ENCODE measurements at regions not wholly inside any gene's neighbourhood (a gene's known extent, or its start where the extent isn't known, plus 50 kb on each side); places are given as distances from the start of the nearest gene placed in this dataset.

DNA sequence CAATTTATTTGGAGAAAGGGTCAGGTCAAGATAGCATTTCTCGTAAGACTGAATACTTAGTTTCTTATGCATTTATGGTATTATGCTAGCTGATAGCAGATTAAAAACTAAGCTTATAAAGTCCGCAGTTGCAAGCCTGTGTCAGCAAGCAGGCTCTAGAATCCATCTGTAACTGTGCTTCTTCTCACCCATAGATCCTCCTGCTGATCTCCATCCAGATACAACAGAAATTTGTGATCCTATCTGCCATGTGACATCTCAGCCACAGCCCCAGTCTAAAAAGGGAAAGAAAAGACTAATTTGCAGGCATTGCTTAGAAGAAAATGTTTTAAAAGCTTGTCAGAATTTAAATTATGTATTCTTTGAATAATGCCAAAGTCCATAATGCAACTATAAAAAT, 265.4 kb upstream of the CCDC54 start:
- H3K4me3 ChIP-seq (ENCODE audit: low read depth, low read length), result no peak overlapping the region
- no peak for TF ChIP-seq CTCF (conservative IDR thresholded peaks at IDR 0.05; ENCODE audit: low read depth, low read length)
- no peak for DNase-seq (ENCODE audit: low read depth)

GRCh38 chr3:107112356-107112755, 264.9 kb upstream of the CCDC54 start:
- H3K4me3 ChIP-seq (ENCODE audit: low read depth, low read length), result no peak overlapping the region
- no peak for TF ChIP-seq CTCF (conservative IDR thresholded peaks at IDR 0.05; ENCODE audit: low read depth, low read length)
- no peak for DNase-seq (ENCODE audit: low read depth)

- H3K4me3 ChIP-seq (ENCODE audit: low read depth, low read length), result no peak overlapping the region
- no peak for TF ChIP-seq CTCF (conservative IDR thresholded peaks at IDR 0.05; ENCODE audit: low read depth, low read length)
- DNase-seq (ENCODE audit: low read depth), result no peak
Observed at GRCh38 chr3:107116251-107116650, 261.0 kb upstream of the CCDC54 start.

- TF ChIP-seq CTCF (conservative IDR thresholded peaks at IDR 0.05; ENCODE audit: low read depth, low read length), result no peak
Observed at GRCh38 chr3:107117156-107117555, 260.1 kb upstream of the CCDC54 start.

DNA sequence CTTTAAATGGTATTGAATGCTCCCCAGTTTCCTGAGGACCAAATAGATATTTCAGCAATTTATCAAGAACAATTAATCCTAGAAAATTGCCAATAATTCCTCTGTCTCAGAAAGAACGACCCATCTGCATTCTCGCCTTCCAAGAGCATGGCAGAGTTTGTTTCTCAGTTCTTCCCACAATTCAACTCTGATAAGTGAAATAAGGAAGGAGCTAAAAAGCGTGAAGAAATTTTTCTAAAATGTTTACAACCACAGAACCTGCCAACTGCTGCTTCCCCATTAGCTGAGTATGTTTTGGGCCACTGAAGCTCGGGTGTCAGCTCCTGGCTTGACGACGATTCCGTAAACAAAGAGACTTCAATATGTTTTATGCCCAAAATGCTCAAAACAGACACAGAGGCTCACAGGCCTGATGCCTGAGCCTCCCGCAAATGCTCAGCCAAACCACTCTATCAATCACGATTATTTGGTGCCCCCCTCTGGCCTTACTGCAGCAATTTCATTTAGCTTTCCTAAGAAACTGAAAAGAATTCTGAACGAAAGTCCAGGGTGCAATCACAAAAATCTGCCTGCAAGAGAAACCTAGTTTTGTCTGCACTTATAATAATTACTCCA, 259.2 kb upstream of the CCDC54 start:
- H3K4me3 ChIP-seq (ENCODE audit: low read depth, low read length), result no peak overlapping the region
- peak; percentile 68 for TF ChIP-seq CTCF (conservative IDR thresholded peaks at IDR 0.05; ENCODE audit: low read depth, low read length)
- DNase-seq (ENCODE audit: low read depth), result peak; percentile 3

More at GRCh38 chr3:107117156-107117555, 260.1 kb upstream of the CCDC54 start:
- no peak for DNase-seq (ENCODE audit: low read depth)
- H3K4me3 ChIP-seq (ENCODE audit: low read depth, low read length), result no peak overlapping the region

GRCh38 chr3:107124885-107125284, 252.4 kb upstream of the CCDC54 start:
- TF ChIP-seq CTCF (conservative IDR thresholded peaks at IDR 0.05; ENCODE audit: low read depth, low read length), result no peak
- DNase-seq (ENCODE audit: low read depth), result no peak
- no peak overlapping the region for H3K4me3 ChIP-seq (ENCODE audit: low read depth, low read length)

DNA sequence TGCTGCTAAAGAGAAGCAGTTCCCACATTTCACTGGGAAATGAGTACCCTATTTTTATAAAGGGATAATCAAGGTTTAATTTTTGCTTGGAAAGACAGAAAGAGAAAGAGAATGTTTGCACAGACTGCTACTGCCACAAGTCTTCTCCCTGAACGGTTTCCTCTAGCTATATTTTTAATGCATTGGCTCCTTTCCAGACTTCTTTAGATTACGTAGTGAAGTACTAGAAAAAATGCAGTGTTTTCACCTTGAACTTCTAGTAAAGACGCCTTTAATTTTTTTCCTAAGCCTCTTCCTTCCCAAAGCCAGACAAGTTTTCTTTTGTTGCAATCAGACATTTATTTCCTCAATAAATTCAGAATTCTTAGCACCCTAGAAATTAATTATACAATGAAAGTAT, 248.3 kb upstream of the CCDC54 start:
- TF ChIP-seq CTCF (conservative IDR thresholded peaks at IDR 0.05; ENCODE audit: low read depth, low read length), result no peak
- no peak overlapping the region for H3K4me3 ChIP-seq (ENCODE audit: low read depth, low read length)
- no peak for DNase-seq (ENCODE audit: low read depth)
